ENCODE measurements at regions not wholly inside any gene's neighbourhood (a gene's known extent, or its start where the extent isn't known, plus 50 kb on each side); places are given as distances from the start of the nearest gene placed in this dataset.

DNA sequence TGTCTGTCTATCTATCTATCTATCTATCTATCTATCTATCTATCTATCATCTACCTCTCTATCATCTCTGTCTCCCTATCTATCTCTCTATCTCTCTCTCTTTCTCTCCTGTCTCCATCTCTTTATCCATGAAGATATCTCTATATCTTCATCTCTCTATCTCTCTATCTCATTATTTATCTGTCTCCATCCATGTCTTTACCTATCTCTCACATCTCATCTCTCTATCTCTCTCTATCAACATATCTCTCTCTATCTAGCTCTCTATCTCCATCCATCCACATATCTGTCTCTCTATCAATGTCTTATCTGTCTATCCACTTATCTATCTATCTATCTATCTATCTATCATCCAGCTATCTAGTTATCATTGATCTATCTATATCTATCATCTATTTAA lies 292.1 kb upstream of the IRX2 start:
- Mint-ChIP-seq H3K9me3 (peaks cover 4% of the 10 kb centered on the region), H3K27ac (ENCODE audit: unreplicated experiment) (no peak overlapping the region), H3K4me3 (no peak overlapping the region), H3K4me1 (no peaks in the 10 kb centered on the region), H3K36me3 (ENCODE audit: low read depth) (no peaks in the 10 kb centered on the region), H3K27me3 (ENCODE audit: low read depth) (no peaks in the 10 kb centered on the region)
- DNase-seq (ENCODE audit: low read depth, low spot score): no peak
- TF ChIP-seq CTCF (conservative IDR thresholded peaks at IDR 0.05): no peak

GRCh38 chr5:3041001-3041400 lies 289.5 kb upstream of the IRX2 start:
- H3K27me3 Mint-ChIP-seq (ENCODE audit: low read depth): no peaks in the 10 kb centered on the region
- TF ChIP-seq CTCF (conservative IDR thresholded peaks at IDR 0.05): no peak
- H3K36me3 Mint-ChIP-seq (ENCODE audit: low read depth): no peaks in the 10 kb centered on the region
- DNase-seq (ENCODE audit: low read depth, low spot score): no peak
- H3K4me3 Mint-ChIP-seq: no peak overlapping the region
- peaks cover 9% of the 10 kb centered on the region for H3K9me3 Mint-ChIP-seq
- no peaks in the 10 kb centered on the region for H3K4me1 Mint-ChIP-seq
- no peak overlapping the region for H3K27ac Mint-ChIP-seq (ENCODE audit: unreplicated experiment)

DNA sequence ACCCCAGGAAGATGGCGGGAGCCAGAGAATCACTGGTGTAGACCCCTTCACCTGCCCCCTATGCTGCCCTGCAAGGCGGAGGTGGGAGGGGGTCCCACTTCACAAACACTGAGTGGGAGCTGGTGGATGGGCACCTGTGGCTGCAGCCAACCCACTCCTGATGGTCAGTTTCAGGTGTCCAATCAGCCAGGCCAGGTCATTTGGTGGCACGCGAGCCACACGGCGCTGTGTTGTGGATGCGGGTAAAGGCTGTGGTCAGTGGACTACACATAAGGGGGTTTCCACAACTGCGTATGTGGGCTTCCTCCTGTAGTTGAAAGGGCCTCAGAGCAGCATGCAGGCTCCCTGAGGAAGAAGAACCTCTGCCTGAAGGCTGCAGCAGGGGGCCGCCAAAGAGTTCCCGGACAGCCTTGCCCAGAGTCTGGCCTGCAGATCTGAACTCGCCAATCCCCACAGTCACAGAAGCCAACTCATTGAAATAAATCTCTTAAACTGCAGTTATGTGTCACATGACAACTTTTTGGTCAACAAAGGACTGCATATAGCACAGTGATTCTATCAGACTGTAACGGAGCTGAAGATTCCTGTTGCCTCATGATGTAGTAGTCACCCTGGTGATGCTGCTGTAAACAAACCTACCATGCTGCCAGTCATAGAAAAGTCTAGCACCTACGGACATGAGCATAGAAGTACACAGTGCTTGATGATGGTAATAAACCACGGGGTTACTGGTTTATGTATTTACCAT lies 284.7 kb upstream of the IRX2 start:
- peak overlapping the region; percentile 85 for H3K27ac Mint-ChIP-seq (ENCODE audit: unreplicated experiment)
- no peak for DNase-seq (ENCODE audit: low read depth, low spot score)
- H3K9me3 Mint-ChIP-seq: peaks cover 5% of the 10 kb centered on the region
- H3K27me3 Mint-ChIP-seq (ENCODE audit: low read depth): no peaks in the 10 kb centered on the region
- H3K4me3 Mint-ChIP-seq: no peak overlapping the region
- peaks cover 13% of the 10 kb centered on the region for H3K4me1 Mint-ChIP-seq
- no peaks in the 10 kb centered on the region for H3K36me3 Mint-ChIP-seq (ENCODE audit: low read depth)
- TF ChIP-seq CTCF (conservative IDR thresholded peaks at IDR 0.05): no peak

- Mint-ChIP-seq H3K36me3 (ENCODE audit: low read depth) (no peaks in the 10 kb centered on the region), H3K4me3 (no peak overlapping the region), H3K4me1 (peaks cover 13% of the 10 kb centered on the region), H3K9me3 (peaks cover 5% of the 10 kb centered on the region), H3K27me3 (ENCODE audit: low read depth) (no peaks in the 10 kb centered on the region), H3K27ac (ENCODE audit: unreplicated experiment) (no peak overlapping the region)
- TF ChIP-seq CTCF (conservative IDR thresholded peaks at IDR 0.05): no peak
- no peak for DNase-seq (ENCODE audit: low read depth, low spot score)
These were observed 284.0 kb upstream of the IRX2 start for GRCh38 chr5:3035452-3035851.

- no peak for TF ChIP-seq CTCF (conservative IDR thresholded peaks at IDR 0.05)
- no peaks in the 10 kb centered on the region for H3K36me3 Mint-ChIP-seq (ENCODE audit: low read depth)
- peaks cover 13% of the 10 kb centered on the region for H3K4me1 Mint-ChIP-seq
- peaks cover 5% of the 10 kb centered on the region for H3K9me3 Mint-ChIP-seq
- H3K4me3 Mint-ChIP-seq: no peak overlapping the region
- DNase-seq (ENCODE audit: low read depth, low spot score): no peak
- H3K27ac Mint-ChIP-seq (ENCODE audit: unreplicated experiment): no peak overlapping the region
- H3K27me3 Mint-ChIP-seq (ENCODE audit: low read depth): no peaks in the 10 kb centered on the region
These were observed 283.4 kb upstream of the IRX2 start for GRCh38 chr5:3034881-3035280.
